Endodermal cell (in vitro differentiated cells): ENCODE measurements at regions not wholly inside any gene's neighbourhood (a gene's known extent, or its start where the extent isn't known, plus 50 kb on each side); places are given as distances from the start of the nearest gene placed in this dataset.
A peak's percentile ranks its signal among the peaks of the same experiment; 100 is the strongest.

ENCODE experiments used
- DNase-seq: peaks from one replicate; pipeline ENCODE4 v3.0.0-alpha.2; 2017
- H3K27ac ChIP-seq: 2 replicates; pipeline ENCODE4 v1.5.1; 2013; ENCODE audit warnings: mild to moderate bottlenecking, low read depth, low read length, moderate library complexity
- H3K27me3 ChIP-seq: 2 replicates; pipeline ENCODE4 v1.6.1; 2013; ENCODE audit warnings: mild to moderate bottlenecking, low read length, moderate library complexity; ENCODE audit not compliant: insufficient read depth, control insufficient read depth, poor library complexity, severe bottlenecking
- H3K36me3 ChIP-seq: 2 replicates; pipeline ENCODE4 v1.7.0; 2013; ENCODE audit warnings: mild to moderate bottlenecking, low read length, moderate library complexity; ENCODE audit not compliant: control insufficient read depth, insufficient read depth
- H3K4me1 ChIP-seq: one replicate; pipeline ENCODE4 v1.7.0; 2013; ENCODE audit warnings: low read length; ENCODE audit not compliant: control insufficient read depth, insufficient read depth
- H3K4me3 ChIP-seq: 2 replicates; pipeline ENCODE4 v1.5.1; 2013; ENCODE audit warnings: mild to moderate bottlenecking, low read length, moderate library complexity
- H3K9ac ChIP-seq: 2 replicates; pipeline ENCODE4 v1.6.1; 2013; ENCODE audit warnings: mild to moderate bottlenecking, low read length, moderate library complexity; ENCODE audit not compliant: poor library complexity, severe bottlenecking; ENCODE audit errors: extremely low read depth
- H3K9me3 ChIP-seq: 2 replicates; pipeline ENCODE4 v1.6.1; 2013; ENCODE audit warnings: mild to moderate bottlenecking, low read length, moderate library complexity; ENCODE audit not compliant: control insufficient read depth
- H3K27ac Mint-ChIP-seq: 2 replicates; pipeline ENCODE4 v1.8.0; 2020; ENCODE audit warnings: mixed read lengths
- H3K27me3 Mint-ChIP-seq: 2 replicates; pipeline ENCODE4 v1.8.0; 2021; ENCODE audit warnings: mild to moderate bottlenecking, mixed read lengths; ENCODE audit not compliant: insufficient read depth
- H3K36me3 Mint-ChIP-seq: 2 replicates; pipeline ENCODE4 v1.8.0; 2020; ENCODE audit warnings: low read depth, mixed read lengths
- H3K4me1 Mint-ChIP-seq: 2 replicates; pipeline ENCODE4 v1.8.0; 2020; ENCODE audit warnings: mixed read lengths
- H3K4me3 Mint-ChIP-seq: 2 replicates; pipeline ENCODE4 v1.8.0; 2020; ENCODE audit warnings: mild to moderate bottlenecking, moderate library complexity, mixed read lengths
- H3K9me3 Mint-ChIP-seq: 2 replicates; pipeline ENCODE4 v1.8.0; 2020; ENCODE audit warnings: mild to moderate bottlenecking, mixed read lengths
- WGBS, 2 experiments: methylation state at CpG; one replicate each; pipeline versions ENCODE4 v1.1.5 to v1.1.7; 2013; ENCODE audit warnings: missing lambda C conversion rate in 2 of 2, mixed read lengths in 1 of 2; ENCODE audit not compliant: insufficient coverage in 1 of 2, insufficient read length in 1 of 2; 5-methylcytosine and 5-hydroxymethylcytosine counted together
- TF ChIP-seq, protein P1 (sequence below): fragments of 200-600 bp; sonication (generic); conservative IDR thresholded peaks from 2 replicates; pipeline ENCODE4 v1.5.0; 2021; ENCODE audit warnings: antibody characterized with exemption, mild to moderate bottlenecking

DNA sequence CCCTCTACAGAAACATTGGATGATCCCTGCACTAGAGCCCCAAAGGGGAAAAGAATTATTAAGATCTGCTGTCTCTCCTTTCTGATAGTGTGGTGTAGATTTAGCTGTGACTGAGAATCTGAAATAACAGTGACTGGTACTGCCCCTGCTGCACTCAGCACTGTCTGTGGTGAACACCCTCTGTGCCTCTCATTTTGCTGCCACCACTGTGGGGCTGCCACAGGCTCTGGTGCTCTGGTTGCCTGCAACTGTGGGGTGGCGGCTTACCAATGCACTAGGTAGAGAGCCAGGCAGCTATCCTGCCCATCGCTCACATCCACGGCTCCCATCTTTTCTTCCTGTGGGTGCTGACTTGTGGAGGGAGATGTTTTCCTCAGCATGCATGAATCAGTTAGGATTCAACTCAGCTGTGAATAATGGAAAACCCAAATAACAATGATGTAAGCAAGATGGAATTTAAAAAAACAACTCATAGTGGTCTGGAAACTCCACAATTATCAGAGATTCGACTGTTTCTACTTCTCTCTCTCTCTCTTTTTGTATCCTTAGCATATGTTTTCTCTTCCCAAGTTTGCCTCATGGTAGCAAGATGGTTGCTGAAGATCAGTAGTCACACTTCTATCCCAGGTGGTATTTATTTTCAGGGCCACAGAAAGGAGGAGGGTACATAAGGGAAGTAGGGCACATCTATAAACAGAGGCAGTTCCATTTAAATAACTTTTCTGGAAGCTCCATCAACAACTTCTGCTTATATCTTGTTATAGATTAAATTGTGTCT lies 99.8 kb upstream of the DAP start:
- peaks cover 13% of the 10 kb centered on the region for H3K4me1 ChIP-seq
- Mint-ChIP-seq H3K9me3 (no peaks in the 10 kb centered on the region), H3K4me1 (peaks cover 12% of the 10 kb centered on the region), H3K27me3 (peaks cover 35% of the 10 kb centered on the region), H3K27ac (no peak overlapping the region), H3K36me3 (no peaks in the 10 kb centered on the region), H3K4me3 (no peak overlapping the region)
- no peak overlapping the region for H3K9ac ChIP-seq
- DNase-seq = no peak
- no peaks in the 10 kb centered on the region for H3K36me3 ChIP-seq
- H3K27ac ChIP-seq = no peak overlapping the region
- peaks cover 13% of the 10 kb centered on the region for H3K27me3 ChIP-seq
- WGBS, 2 experiments = 95 to 100% methylated on average over 2 to 4 of the region's 4 CpGs
- no peak overlapping the region for H3K4me3 ChIP-seq
- no peaks in the 10 kb centered on the region for H3K9me3 ChIP-seq
- TF ChIP-seq, protein P1, sequence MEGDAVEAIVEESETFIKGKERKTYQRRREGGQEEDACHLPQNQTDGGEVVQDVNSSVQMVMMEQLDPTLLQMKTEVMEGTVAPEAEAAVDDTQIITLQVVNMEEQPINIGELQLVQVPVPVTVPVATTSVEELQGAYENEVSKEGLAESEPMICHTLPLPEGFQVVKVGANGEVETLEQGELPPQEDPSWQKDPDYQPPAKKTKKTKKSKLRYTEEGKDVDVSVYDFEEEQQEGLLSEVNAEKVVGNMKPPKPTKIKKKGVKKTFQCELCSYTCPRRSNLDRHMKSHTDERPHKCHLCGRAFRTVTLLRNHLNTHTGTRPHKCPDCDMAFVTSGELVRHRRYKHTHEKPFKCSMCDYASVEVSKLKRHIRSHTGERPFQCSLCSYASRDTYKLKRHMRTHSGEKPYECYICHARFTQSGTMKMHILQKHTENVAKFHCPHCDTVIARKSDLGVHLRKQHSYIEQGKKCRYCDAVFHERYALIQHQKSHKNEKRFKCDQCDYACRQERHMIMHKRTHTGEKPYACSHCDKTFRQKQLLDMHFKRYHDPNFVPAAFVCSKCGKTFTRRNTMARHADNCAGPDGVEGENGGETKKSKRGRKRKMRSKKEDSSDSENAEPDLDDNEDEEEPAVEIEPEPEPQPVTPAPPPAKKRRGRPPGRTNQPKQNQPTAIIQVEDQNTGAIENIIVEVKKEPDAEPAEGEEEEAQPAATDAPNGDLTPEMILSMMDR = no peak

DNA sequence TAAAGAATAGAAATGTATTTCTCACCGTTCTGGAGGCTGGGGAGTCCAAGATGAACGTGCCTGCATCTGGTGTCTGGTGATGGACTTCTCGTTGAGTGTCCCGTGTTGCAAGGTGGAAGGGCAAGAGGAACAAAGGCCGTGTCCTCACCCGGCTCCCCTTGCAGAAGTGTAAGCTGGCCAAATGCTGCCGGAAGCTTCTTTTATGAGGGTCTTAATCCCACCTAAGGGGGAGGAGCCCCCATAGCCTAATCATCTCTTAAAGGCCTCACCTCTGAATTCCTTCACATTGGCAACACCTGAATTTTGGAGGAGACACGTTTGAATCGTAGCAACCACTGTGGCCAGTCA lies 99.1 kb upstream of the DAP start:
- H3K36me3 ChIP-seq = no peaks in the 10 kb centered on the region
- Mint-ChIP-seq H3K4me1 (peaks cover 18% of the 10 kb centered on the region), H3K27me3 (peaks cover 35% of the 10 kb centered on the region), H3K36me3 (no peaks in the 10 kb centered on the region), H3K9me3 (no peaks in the 10 kb centered on the region), H3K27ac (no peak overlapping the region), H3K4me3 (no peak overlapping the region)
- peaks cover 19% of the 10 kb centered on the region for H3K4me1 ChIP-seq
- H3K9ac ChIP-seq = no peak overlapping the region
- H3K27ac ChIP-seq = peak overlapping the region; percentile 6
- TF ChIP-seq, protein P1 = no peak
- DNase-seq = no peak
- no peaks in the 10 kb centered on the region for H3K9me3 ChIP-seq
- H3K27me3 ChIP-seq = peaks cover 13% of the 10 kb centered on the region
- WGBS, 2 experiments = 84% methylated on average over 4 to 9 of the region's 9 CpGs
- H3K4me3 ChIP-seq = no peak overlapping the region

DNA sequence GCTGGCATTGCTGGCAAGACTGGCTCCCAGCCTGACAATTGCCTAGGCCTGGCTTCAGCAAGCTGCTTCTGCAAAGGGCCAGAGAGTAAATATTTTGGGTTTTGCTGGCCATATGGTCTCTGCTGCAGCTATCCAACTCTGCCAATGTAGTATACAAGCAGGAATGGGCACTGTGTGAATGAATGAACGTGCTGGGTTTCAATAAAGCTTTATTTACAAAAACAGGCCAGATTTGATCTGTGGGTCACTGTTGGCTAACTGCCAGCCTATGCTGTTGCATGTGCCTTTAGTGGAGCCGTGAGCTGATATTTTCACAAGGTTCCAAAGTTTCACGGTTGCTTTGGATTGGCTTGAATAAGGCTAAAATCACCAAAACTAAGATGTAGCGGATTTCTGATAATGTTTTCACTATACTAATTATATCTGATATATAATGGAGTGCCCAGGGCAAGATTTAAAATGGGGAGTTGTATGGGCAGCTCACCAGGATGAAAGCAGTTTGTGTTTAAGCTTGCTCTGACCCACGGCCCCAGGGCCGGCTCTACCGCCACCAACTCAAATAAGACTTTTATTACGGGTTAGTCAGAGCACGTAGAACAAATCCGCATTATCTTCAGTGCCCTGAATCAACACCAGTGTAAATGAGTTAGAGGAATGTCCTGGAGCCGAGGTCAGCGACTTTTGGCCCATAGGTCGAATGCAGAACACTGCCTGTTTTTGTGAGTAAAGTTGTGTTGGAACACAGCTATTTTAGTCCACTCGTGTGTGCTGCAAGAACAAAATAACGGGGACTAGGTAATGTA lies 98.6 kb upstream of the DAP start:
- TF ChIP-seq, protein P1 = no peak
- peaks cover 35% of the 10 kb centered on the region for H3K27me3 Mint-ChIP-seq
- 92 to 95% methylated on average over 12 to 14 of the region's 15 CpGs for WGBS, 2 experiments
- no peaks in the 10 kb centered on the region for H3K9me3 ChIP-seq
- no peak overlapping the region for H3K4me3 Mint-ChIP-seq
- peaks cover 13% of the 10 kb centered on the region for H3K27me3 ChIP-seq
- no peak overlapping the region for H3K4me3 ChIP-seq
- no peak overlapping the region for H3K9ac ChIP-seq
- DNase-seq = no peak
- H3K27ac Mint-ChIP-seq = no peak overlapping the region
- no peaks in the 10 kb centered on the region for H3K36me3 ChIP-seq
- peaks cover 23% of the 10 kb centered on the region for H3K4me1 Mint-ChIP-seq
- no peaks in the 10 kb centered on the region for H3K36me3 Mint-ChIP-seq
- no peaks in the 10 kb centered on the region for H3K9me3 Mint-ChIP-seq
- peaks cover 25% of the 10 kb centered on the region for H3K4me1 ChIP-seq
- peak overlapping the region; percentile 6 for H3K27ac ChIP-seq
